Transverse colon (tissue), 3 donors: ENCODE measurements at regions not wholly inside any gene's neighbourhood (a gene's known extent, or its start where the extent isn't known, plus 50 kb on each side); places are given as distances from the start of the nearest gene placed in this dataset.

ENCODE experiments used
- CTCF ChIP-seq, 5 experiments: fragments of 200-600 bp in 3 of 5; fragments of 450-650 bp in 2 of 5; sonication (generic) in 3 of 5; IDR thresholded peaks; 1 replicate in 2 of 5; 2 replicates in 3 of 5; pipeline ENCODE4 v1.5.1; 2016 to 2017; ENCODE audit warnings: antibody characterized with exemption in 5 of 5, inconsistent platforms in 3 of 5, mild to moderate bottlenecking in 2 of 5, moderate library complexity in 1 of 5
- POLR2A ChIP-seq: fragments of 450-650 bp; IDR thresholded peaks from one replicate; pipeline ENCODE4 v1.6.1; 2016; ENCODE audit warnings: antibody characterized with exemption, mild to moderate bottlenecking, moderate library complexity

GRCh38 chr7:94055963-94056362 lies 51.8 kb upstream of the BET1 start:
- TF ChIP-seq CTCF (IDR thresholded peaks at IDR 0.05) (no peak), POLR2A (no peak)
